ENCODE measurements at regions not wholly inside any gene's neighbourhood (a gene's known extent, or its start where the extent isn't known, plus 50 kb on each side); places are given as distances from the start of the nearest gene placed in this dataset.

DNA sequence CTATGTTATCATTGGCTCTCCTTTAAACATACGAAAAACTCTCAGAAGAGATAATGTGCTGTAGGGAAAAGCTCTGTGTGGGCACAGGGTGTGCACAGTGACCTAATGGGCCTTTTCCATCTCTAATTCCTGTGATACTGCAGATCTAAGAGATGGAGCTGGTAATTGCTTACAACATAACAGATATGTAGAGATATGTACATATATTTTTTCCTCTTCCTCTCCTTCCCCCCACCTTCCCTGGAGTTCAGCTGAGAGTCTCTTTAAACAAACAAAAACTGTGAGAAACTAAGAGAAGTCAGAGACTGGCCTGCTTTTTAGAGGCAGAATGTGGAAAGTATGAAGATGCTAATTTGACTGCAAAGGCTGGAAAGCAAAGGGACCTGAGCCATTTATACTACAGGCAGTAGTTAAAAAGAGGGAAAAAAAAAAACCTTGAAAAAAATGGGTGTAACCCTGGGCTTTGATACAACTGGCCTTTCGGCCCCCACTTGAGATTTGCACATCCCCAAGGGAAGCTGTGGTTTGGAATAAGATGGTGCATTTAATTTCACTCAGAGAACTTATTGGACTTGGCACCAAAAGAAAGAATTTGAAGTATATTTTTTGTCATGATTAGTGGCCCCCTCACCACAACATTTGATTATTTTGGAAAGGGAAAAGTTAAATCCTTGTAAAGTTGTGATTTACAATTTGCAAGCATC is 502.2 kb upstream of the ZEB2 start:
- Mint-ChIP-seq H3K27me3 (no peaks in the 10 kb centered on the region), H3K4me1 (ENCODE audit: low read depth) (no peaks in the 10 kb centered on the region), H3K27ac (no peak overlapping the region), H3K36me3 (ENCODE audit: low read depth) (no peaks in the 10 kb centered on the region), H3K9me3 (no peaks in the 10 kb centered on the region), H3K4me3 (no peak overlapping the region)
- TF ChIP-seq, protein P1, sequence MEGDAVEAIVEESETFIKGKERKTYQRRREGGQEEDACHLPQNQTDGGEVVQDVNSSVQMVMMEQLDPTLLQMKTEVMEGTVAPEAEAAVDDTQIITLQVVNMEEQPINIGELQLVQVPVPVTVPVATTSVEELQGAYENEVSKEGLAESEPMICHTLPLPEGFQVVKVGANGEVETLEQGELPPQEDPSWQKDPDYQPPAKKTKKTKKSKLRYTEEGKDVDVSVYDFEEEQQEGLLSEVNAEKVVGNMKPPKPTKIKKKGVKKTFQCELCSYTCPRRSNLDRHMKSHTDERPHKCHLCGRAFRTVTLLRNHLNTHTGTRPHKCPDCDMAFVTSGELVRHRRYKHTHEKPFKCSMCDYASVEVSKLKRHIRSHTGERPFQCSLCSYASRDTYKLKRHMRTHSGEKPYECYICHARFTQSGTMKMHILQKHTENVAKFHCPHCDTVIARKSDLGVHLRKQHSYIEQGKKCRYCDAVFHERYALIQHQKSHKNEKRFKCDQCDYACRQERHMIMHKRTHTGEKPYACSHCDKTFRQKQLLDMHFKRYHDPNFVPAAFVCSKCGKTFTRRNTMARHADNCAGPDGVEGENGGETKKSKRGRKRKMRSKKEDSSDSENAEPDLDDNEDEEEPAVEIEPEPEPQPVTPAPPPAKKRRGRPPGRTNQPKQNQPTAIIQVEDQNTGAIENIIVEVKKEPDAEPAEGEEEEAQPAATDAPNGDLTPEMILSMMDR (IDR thresholded peaks at IDR 0.05), result no peak
- Histone ChIP-seq H3K27me3 (ENCODE audit: control insufficient read depth in 1 of 2, insufficient read depth in 2 of 2, low read length in 2 of 2) (no peaks in the 10 kb centered on the region), H3K27ac (ENCODE audit: low read depth in 1 of 2, low read length in 2 of 2) (no peak overlapping the region), H3K4me1 (ENCODE audit: insufficient read depth, low read length) (no peaks in the 10 kb centered on the region), H3K9me3 (ENCODE audit: control insufficient read depth in 1 of 2, insufficient read depth in 1 of 2, low read length in 2 of 2) (no peaks in the 10 kb centered on the region), H3K4me3 (ENCODE audit: low read length) (no peak overlapping the region), H3K36me3 (ENCODE audit: insufficient read depth, low read length) (no peaks in the 10 kb centered on the region)
- intact Hi-C loops (cut with DNase I, micrococcal nuclease), result no loop called here
- CTCF ChIA-PET, result no interaction called here
- DNase-seq (no peak), ATAC-seq (ENCODE audit: poor library complexity) (no peak)
- POLR2A ChIA-PET, result no interaction called here

DNA sequence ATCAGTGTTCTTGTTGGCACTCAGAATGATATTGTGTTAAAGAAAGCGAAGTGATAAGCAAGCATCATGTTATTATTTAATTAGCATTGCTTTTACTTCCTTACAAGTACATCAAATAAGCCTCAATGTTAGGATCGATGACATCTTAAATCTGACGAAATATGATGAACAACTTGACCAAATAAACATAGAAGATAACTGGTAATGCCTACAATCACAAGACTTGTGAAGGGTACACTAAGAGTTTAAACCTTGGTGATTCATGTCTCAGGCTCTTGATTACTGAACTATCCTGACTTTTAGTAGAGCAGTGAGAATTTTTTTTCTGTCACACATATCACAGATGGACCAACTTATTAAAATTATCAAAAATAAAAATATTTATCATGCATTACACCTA is 500.8 kb upstream of the ZEB2 start:
- Histone ChIP-seq H3K9me3 (ENCODE audit: control insufficient read depth in 1 of 2, insufficient read depth in 1 of 2, low read length in 2 of 2) (no peaks in the 10 kb centered on the region), H3K36me3 (ENCODE audit: insufficient read depth, low read length) (no peaks in the 10 kb centered on the region), H3K4me1 (ENCODE audit: insufficient read depth, low read length) (no peaks in the 10 kb centered on the region), H3K27me3 (ENCODE audit: control insufficient read depth in 1 of 2, insufficient read depth in 2 of 2, low read length in 2 of 2) (no peaks in the 10 kb centered on the region), H3K4me3 (ENCODE audit: low read length) (no peak overlapping the region), H3K27ac (ENCODE audit: low read depth in 1 of 2, low read length in 2 of 2) (no peak overlapping the region)
- H3K4me1 Mint-ChIP-seq (ENCODE audit: low read depth), result no peaks in the 10 kb centered on the region
- H3K4me3 Mint-ChIP-seq, result no peak overlapping the region
- no peaks in the 10 kb centered on the region for H3K9me3 Mint-ChIP-seq
- TF ChIP-seq, protein P1 (IDR thresholded peaks at IDR 0.05), result no peak
- ChIA-PET POLR2A (no interaction called here), CTCF (no interaction called here)
- intact Hi-C loops (cut with DNase I, micrococcal nuclease), result no loop called here
- ATAC-seq (ENCODE audit: poor library complexity) (no peak), DNase-seq (no peak)
- H3K27me3 Mint-ChIP-seq, result no peaks in the 10 kb centered on the region
- no peaks in the 10 kb centered on the region for H3K36me3 Mint-ChIP-seq (ENCODE audit: low read depth)
- no peak overlapping the region for H3K27ac Mint-ChIP-seq

DNA sequence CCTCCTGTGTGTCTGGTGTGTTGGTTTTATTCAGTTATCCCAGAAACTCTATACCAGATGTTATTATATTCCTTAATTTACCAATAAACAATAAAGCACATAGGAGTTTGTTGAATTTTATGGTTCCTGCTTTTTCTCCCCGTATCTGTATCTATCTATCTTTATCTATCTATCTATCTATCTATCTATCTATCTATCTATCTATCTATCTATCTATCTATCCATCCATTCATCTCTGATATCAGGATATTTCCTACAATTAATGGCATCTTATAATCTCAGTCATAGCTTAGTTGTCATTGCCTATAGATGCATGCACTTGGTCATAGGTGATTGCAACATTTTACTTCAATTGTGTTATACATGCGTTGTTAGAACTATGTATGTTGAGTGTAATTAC is 500.2 kb upstream of the ZEB2 start:
- intact Hi-C loops (cut with DNase I, micrococcal nuclease), result no loop called here
- Histone ChIP-seq H3K27me3 (ENCODE audit: control insufficient read depth in 1 of 2, insufficient read depth in 2 of 2, low read length in 2 of 2) (no peaks in the 10 kb centered on the region), H3K4me1 (ENCODE audit: insufficient read depth, low read length) (no peaks in the 10 kb centered on the region), H3K9me3 (ENCODE audit: control insufficient read depth in 1 of 2, insufficient read depth in 1 of 2, low read length in 2 of 2) (no peaks in the 10 kb centered on the region), H3K4me3 (ENCODE audit: low read length) (no peak overlapping the region), H3K36me3 (ENCODE audit: insufficient read depth, low read length) (no peaks in the 10 kb centered on the region), H3K27ac (ENCODE audit: low read depth in 1 of 2, low read length in 2 of 2) (no peak overlapping the region)
- no peak for DNase-seq
- Mint-ChIP-seq H3K4me3 (no peak overlapping the region), H3K4me1 (ENCODE audit: low read depth) (no peaks in the 10 kb centered on the region), H3K27me3 (no peaks in the 10 kb centered on the region), H3K27ac (no peak overlapping the region), H3K9me3 (no peaks in the 10 kb centered on the region), H3K36me3 (ENCODE audit: low read depth) (no peaks in the 10 kb centered on the region)
- TF ChIP-seq, protein P1 (IDR thresholded peaks at IDR 0.05), result no peak
- ATAC-seq (ENCODE audit: poor library complexity), result no peak
- CTCF ChIA-PET, result no interaction called here
- POLR2A ChIA-PET, result no interaction called here
